ENCODE measurements at regions not wholly inside any gene's neighbourhood (a gene's known extent, or its start where the extent isn't known, plus 50 kb on each side); places are given as distances from the start of the nearest gene placed in this dataset.

DNA sequence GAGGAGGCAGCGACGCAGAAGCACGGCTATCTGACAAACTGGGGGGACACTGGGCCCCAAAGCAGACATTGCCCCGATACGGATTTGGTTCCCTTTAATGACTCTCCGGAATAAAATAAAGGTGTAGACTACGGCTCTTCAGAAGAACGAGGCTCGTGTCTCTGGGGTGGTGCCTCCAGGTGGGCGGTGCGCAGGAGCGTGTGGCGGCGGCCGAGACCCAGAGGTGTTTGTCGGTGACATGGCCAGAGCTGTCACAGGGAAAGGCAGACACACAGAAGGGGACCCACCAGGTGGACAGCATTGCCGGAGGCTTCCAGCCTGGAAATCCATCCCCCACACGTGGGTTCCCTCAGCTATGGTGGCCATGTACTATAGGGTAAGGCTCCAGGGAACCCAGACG is 366.0 kb downstream of the BRD1 start:
- no peak overlapping the region for H3K27ac Mint-ChIP-seq
- H3K36me3 Mint-ChIP-seq (ENCODE audit: low read depth), result no peaks in the 10 kb centered on the region
- TF ChIP-seq, protein P1, sequence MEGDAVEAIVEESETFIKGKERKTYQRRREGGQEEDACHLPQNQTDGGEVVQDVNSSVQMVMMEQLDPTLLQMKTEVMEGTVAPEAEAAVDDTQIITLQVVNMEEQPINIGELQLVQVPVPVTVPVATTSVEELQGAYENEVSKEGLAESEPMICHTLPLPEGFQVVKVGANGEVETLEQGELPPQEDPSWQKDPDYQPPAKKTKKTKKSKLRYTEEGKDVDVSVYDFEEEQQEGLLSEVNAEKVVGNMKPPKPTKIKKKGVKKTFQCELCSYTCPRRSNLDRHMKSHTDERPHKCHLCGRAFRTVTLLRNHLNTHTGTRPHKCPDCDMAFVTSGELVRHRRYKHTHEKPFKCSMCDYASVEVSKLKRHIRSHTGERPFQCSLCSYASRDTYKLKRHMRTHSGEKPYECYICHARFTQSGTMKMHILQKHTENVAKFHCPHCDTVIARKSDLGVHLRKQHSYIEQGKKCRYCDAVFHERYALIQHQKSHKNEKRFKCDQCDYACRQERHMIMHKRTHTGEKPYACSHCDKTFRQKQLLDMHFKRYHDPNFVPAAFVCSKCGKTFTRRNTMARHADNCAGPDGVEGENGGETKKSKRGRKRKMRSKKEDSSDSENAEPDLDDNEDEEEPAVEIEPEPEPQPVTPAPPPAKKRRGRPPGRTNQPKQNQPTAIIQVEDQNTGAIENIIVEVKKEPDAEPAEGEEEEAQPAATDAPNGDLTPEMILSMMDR (IDR thresholded peaks at IDR 0.05; ENCODE audit: unreplicated experiment in 3 of 3), result no peak

DNA sequence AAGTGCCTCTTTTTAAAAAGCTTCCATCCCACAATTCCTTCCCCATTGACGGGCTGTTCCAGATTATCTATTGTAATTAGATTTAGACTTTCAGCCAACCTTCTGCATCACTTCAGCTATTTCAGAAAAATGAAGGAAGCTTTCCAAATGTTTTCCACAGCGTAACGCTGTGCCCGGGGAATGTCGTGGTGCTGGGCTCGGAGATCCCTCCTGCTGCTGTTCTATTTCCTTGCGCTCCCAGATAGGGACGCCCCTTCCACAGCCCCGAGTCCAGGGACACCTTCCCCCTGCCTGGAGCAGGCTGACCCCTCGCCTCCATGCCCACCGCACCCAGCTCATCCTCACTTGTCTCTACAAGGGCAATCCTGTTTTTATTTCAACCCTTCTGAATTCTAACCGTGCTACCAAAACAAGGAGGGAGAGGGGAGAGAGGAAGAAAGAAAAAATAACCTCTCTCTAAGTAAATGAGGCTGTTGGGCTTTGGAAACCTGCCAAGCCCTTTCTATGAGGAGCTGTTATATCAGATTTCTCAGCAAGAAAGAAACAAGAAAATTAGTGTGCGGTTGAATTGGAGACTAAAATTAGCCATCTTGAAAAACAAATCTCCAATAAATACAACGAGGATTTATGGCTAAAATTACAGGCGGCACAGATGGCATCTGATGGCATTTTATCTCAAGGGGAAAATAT is 366.9 kb downstream of the BRD1 start:
- H3K27ac Mint-ChIP-seq, result peak overlapping the region; percentile 42 to 61 (median 54)
- peaks cover 3% of the 10 kb centered on the region for H3K9me3 Mint-ChIP-seq
- peaks cover 41% of the 10 kb centered on the region for H3K27me3 Mint-ChIP-seq (ENCODE audit: low read depth)
- peaks cover 33% of the 10 kb centered on the region for H3K4me1 Mint-ChIP-seq
- H3K36me3 Mint-ChIP-seq (ENCODE audit: low read depth), result no peaks in the 10 kb centered on the region
- TF ChIP-seq, protein P1 (IDR thresholded peaks at IDR 0.05; ENCODE audit: unreplicated experiment in 3 of 3), result no peak
- H3K4me3 Mint-ChIP-seq, result peak overlapping the region in 2 of 3 experiments; percentile 17 to 47

More for the DNA sequence above, 366.0 kb downstream of the BRD1 start:
- Mint-ChIP-seq H3K27me3 (ENCODE audit: low read depth) (peaks cover 46% of the 10 kb centered on the region), H3K9me3 (peaks cover 3% of the 10 kb centered on the region), H3K4me3 (no peak overlapping the region), H3K4me1 (peaks cover 31% of the 10 kb centered on the region)

GRCh38 chr22:49460091-49460490 is 367.6 kb downstream of the BRD1 start:
- peaks cover 41% of the 10 kb centered on the region for H3K27me3 Mint-ChIP-seq (ENCODE audit: low read depth)
- TF ChIP-seq, protein P1 (IDR thresholded peaks at IDR 0.05; ENCODE audit: unreplicated experiment in 3 of 3), result no peak
- H3K36me3 Mint-ChIP-seq (ENCODE audit: low read depth), result no peaks in the 10 kb centered on the region
- H3K27ac Mint-ChIP-seq, result peak overlapping the region in 2 of 3 experiments; percentile 42 to 61
- H3K9me3 Mint-ChIP-seq, result peaks cover 3% of the 10 kb centered on the region
- peaks cover 37% of the 10 kb centered on the region for H3K4me1 Mint-ChIP-seq
- peak overlapping the region in 1 of 3 experiments; percentile 14 for H3K4me3 Mint-ChIP-seq

DNA sequence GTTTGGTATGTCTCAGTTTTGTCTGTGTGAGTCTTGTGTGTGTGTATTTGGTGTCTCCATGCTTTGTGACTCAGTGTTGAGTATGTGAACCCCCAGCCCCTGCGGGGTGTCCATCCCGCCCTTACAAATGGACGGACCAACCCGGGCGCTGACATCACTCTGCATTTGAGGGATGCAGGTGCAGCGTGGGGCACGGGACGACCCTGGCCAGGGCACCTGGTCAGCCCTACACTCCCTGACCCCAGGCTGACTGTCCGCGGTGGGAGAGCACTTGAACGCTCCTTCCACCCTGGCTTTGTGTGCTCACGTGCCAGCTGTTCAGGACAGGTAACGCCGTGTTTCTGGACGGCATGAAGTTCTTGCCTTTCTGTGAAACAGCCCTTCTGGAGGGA is 369.0 kb downstream of the BRD1 start:
- Mint-ChIP-seq H3K36me3 (ENCODE audit: low read depth) (no peaks in the 10 kb centered on the region), H3K4me1 (peaks cover 38% of the 10 kb centered on the region), H3K27ac (no peak overlapping the region), H3K27me3 (ENCODE audit: low read depth) (peaks cover 40% of the 10 kb centered on the region), H3K4me3 (no peak overlapping the region), H3K9me3 (peaks cover 3% of the 10 kb centered on the region)
- TF ChIP-seq, protein P1 (IDR thresholded peaks at IDR 0.05; ENCODE audit: unreplicated experiment in 3 of 3), result no peak

GRCh38 chr22:49457946-49458707 is 369.5 kb downstream of the BRD1 start:
- peaks cover 36% of the 10 kb centered on the region for H3K27me3 Mint-ChIP-seq (ENCODE audit: low read depth)

More at GRCh38 chr22:49457946-49458707, 369.5 kb downstream of the BRD1 start:
- H3K4me3 Mint-ChIP-seq, result no peak overlapping the region
- H3K4me1 Mint-ChIP-seq, result peaks cover 38% of the 10 kb centered on the region
- H3K27ac Mint-ChIP-seq, result peak overlapping the region in 1 of 3 experiments; percentile 29
- H3K9me3 Mint-ChIP-seq, result peaks cover 3% of the 10 kb centered on the region
- TF ChIP-seq, protein P1 (IDR thresholded peaks at IDR 0.05; ENCODE audit: unreplicated experiment in 3 of 3), result no peak
- H3K36me3 Mint-ChIP-seq (ENCODE audit: low read depth), result no peaks in the 10 kb centered on the region

All from nephron (organoid).